GM12875 (cell line): ENCODE measurements at regions not wholly inside any gene's neighbourhood (a gene's known extent, or its start where the extent isn't known, plus 50 kb on each side); places are given as distances from the start of the nearest gene placed in this dataset.

Source experiments
- H3K4me3 ChIP-seq: one replicate; pipeline ENCODE4 v1.5.1; 2011; ENCODE audit warnings: low read depth, low read length, control low read depth
- CTCF ChIP-seq: IDR thresholded peaks from 2 replicates; pipeline ENCODE4 v1.5.1; 2011; ENCODE audit warnings: low read depth, mild to moderate bottlenecking, control low read depth, inconsistent platforms, low read length, moderate library complexity, borderline replicate concordance; ENCODE audit not compliant: insufficient read depth

DNA sequence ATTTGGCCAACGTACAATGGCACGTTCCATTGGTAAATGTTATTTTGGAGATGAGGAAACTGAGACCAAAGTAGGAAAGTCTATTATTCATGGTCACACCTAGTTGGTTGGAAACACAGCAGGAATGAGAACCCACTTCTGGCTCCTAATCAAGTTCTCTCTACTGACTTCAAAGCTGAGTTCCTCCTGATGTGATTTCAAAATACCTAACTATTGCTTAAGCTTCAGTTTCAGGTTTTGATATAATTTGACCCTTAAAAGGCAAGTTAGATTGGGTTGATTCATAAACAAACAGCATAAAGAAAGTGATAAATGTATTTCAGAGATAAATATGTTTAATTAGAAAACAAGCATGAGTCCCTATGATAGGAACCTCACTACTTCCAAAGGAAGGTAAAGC lies 312.5 kb downstream of the PARP8 start:
- no peak for TF ChIP-seq CTCF

DNA sequence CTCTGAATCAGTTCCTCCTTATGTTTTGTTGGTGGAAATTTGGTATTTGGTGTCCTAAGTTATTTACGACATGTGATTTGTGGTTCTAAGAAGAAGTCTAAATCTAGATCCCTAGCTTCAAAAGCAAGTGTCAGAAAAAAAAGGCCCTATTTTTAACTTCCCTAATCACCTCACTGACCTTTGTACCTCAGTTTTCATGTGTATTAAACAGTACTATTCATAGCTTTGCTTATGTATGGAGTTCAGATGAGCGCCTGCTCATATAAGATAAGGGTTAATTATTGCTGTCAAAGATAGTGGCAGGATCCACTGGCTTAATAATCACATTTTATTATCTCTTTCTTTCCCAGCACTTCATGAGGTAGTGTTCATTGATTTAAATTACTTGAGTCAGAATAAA lies 318.2 kb downstream of the PARP8 start:
- H3K4me3 ChIP-seq: no peak overlapping the region
- TF ChIP-seq CTCF: no peak

More for the DNA sequence above, 312.5 kb downstream of the PARP8 start:
- no peak overlapping the region for H3K4me3 ChIP-seq

DNA sequence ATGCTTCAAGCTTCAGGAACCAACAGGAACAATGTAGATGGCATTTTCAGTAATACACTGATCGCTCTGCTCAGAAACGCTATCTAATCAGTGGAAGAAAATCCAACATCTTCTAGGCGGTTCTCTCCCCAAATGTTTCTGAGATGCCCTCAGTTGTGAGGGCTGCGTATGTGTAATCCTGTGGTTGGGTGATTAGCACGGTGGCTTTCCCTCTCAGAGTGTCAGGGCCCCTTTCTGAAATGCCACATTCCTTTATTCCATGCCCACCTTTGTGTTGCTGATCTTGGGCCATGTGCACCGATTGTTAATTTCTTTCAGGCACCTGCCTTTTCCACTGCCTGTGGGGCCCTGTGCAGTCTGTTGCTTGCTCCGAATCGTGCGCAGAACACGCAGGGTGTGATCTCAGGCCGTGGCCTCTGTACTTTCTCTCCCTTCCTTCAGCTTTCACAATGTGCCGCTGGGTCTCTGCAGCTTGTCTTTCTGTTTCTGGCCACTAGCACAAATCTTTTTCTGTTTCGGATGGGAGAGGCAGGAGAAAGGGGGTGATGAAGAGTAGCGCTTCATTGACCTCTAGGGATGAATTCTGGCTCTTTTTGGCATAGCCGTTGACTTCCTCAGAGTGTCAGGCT lies 324.0 kb downstream of the PARP8 start:
- no peak for TF ChIP-seq CTCF
- H3K4me3 ChIP-seq: no peak overlapping the region

DNA sequence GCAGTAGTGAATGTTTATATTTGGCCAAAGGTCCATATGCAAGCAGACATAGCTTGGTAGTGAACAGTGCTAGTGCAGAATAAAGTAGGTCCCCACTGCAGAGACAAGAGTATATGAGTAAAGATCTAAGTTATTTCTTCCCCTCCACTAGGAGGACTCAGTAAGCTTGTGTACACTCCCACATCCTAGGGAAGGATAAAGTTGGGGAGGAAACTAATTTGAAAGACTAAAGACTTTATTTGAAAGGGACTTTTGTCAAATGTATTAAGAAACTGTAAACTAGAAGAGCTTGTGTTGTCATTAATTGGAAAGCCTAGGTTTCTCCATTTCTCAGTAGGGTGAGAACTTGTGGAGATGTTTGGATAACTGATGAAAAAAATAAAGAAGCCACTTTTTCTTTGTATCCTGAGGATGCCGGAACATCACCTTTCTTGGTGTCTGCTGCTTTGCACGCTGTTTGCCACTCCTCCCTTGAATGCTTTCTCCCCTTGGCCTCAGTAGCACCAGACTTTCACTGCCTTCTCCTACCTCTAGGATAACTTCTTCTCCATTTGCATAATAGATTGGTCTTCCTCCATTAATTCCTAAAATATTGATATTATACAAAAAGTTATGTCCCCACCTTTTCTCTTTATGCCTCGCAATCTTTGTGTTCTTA lies 329.0 kb downstream of the PARP8 start:
- TF ChIP-seq CTCF: no peak
- H3K4me3 ChIP-seq: no peak overlapping the region

GRCh38 chr5:51001227-51001923 lies 334.9 kb downstream of the PARP8 start:
- TF ChIP-seq CTCF: no peak
- H3K4me3 ChIP-seq: no peak overlapping the region

DNA sequence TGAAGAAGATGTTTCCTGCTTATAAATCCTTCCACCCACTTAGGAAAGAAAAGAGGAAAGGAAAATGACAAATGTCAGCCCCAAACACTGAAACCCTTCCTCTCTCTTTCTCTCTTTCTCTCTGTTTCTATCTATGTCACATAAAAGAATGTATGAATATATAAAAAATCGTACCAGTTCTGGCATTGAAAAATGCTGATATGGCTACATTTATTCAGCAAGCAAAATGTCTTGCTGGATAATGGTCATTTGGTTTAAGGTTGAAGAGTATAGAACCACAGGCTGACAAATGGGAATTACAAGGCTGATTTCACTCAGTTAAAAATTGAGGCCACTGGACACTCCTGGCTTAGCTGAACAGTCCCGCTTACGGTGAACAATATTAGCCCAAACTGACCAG lies 335.9 kb downstream of the PARP8 start:
- H3K4me3 ChIP-seq: no peak overlapping the region
- no peak for TF ChIP-seq CTCF
